ENCODE measurements at regions not wholly inside any gene's neighbourhood (a gene's known extent, or its start where the extent isn't known, plus 50 kb on each side); places are given as distances from the start of the nearest gene placed in this dataset.

DNA sequence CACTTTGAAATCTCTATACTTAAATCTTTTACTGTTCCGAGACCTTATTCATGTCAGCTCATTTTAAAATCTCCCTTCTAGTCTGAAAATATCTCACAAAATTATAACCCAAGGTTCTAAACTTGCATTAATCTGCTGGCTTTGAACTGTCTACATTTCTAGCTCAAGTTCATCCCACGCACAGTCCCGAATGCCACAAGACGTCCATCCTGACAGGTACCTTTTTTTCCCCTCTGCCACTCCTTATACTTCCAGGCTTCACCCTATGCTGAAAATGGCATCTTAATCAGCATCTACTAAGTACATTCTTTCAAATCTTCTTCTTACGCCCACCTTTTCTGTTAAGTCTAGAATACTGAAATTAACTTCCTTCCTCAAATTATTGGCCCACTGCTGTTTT lies 259.2 kb upstream of the GALNTL6 start:
- TF ChIP-seq POLR2A (IDR thresholded peaks at IDR 0.05): no peak
- TF ChIP-seq, protein P1, sequence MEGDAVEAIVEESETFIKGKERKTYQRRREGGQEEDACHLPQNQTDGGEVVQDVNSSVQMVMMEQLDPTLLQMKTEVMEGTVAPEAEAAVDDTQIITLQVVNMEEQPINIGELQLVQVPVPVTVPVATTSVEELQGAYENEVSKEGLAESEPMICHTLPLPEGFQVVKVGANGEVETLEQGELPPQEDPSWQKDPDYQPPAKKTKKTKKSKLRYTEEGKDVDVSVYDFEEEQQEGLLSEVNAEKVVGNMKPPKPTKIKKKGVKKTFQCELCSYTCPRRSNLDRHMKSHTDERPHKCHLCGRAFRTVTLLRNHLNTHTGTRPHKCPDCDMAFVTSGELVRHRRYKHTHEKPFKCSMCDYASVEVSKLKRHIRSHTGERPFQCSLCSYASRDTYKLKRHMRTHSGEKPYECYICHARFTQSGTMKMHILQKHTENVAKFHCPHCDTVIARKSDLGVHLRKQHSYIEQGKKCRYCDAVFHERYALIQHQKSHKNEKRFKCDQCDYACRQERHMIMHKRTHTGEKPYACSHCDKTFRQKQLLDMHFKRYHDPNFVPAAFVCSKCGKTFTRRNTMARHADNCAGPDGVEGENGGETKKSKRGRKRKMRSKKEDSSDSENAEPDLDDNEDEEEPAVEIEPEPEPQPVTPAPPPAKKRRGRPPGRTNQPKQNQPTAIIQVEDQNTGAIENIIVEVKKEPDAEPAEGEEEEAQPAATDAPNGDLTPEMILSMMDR (IDR thresholded peaks at IDR 0.05): no peak
